ENCODE measurements at regions not wholly inside any gene's neighbourhood (a gene's known extent, or its start where the extent isn't known, plus 50 kb on each side); places are given as distances from the start of the nearest gene placed in this dataset.

DNA sequence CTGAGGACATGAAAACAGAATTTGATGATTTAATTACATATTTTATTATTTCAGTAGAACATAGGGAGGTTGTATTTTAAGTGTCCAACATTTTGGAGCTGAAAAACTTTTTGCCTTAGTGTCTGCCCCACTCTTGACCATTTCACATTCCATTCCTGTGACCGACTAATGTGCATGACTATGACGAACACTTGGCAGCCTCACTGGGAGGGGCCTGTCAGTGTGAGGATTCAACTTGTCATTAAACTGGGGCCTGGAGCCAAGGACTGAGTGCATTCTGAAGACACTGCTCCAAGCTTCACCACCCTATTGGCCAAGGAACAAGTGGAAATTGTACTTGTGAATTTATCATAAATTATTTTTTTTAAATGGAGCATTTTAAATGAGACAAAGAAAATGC, 661.3 kb downstream of the BCKDHB start:
- no peak overlapping the region for H3K4me3 Mint-ChIP-seq
- H3K27me3 Mint-ChIP-seq (ENCODE audit: low read depth) = no peaks in the 10 kb centered on the region
- no peaks in the 10 kb centered on the region for H3K4me1 Mint-ChIP-seq (ENCODE audit: low read depth)
- H3K36me3 Mint-ChIP-seq (ENCODE audit: low read depth) = no peaks in the 10 kb centered on the region
- H3K27ac Mint-ChIP-seq = no peak overlapping the region
- DNase-seq (ENCODE audit: low spot score) = no peak
- peaks cover 4% of the 10 kb centered on the region for H3K9me3 Mint-ChIP-seq

DNA sequence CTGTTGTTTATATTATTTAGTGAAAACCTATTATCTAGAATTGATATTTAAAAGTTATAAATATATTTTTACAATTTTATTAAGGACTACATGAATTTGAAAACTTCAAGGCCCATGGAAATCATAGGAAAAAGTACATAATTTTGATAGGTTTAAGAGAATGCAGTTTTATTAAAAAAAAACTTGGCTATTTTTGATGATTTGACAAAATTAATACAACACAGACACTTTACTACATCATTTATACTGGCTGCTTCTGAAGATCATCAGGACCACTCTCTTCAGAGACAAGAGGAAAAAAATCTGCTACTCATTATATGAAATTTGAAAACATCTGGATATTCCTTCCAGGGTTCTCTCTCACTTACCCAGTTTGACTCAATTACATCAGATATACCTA, 637.7 kb downstream of the BCKDHB start:
- DNase-seq (ENCODE audit: low spot score) = no peak
- no peaks in the 10 kb centered on the region for H3K27me3 Mint-ChIP-seq (ENCODE audit: low read depth)
- no peaks in the 10 kb centered on the region for H3K36me3 Mint-ChIP-seq (ENCODE audit: low read depth)
- no peak overlapping the region for H3K27ac Mint-ChIP-seq
- no peak overlapping the region for H3K4me3 Mint-ChIP-seq
- H3K4me1 Mint-ChIP-seq (ENCODE audit: low read depth) = no peaks in the 10 kb centered on the region
- H3K9me3 Mint-ChIP-seq = peaks cover 11% of the 10 kb centered on the region

DNA sequence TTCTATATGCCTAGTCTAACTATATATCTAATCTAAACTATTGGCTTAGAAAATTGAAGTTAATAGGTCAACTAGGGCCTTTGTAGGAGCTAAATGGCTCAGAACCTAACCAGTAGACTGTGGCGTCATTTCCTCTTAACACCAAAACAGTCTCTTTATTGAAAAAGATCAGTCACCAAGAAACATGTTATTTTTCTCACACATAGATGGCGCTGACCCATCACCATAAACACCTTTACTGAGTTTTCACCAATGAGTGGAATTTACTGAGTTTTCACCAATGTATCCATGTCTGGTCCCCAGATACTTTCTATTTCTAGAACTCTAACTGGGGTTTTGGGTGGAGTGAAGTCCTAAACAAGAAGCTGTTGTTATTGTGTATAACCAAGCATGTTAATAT, 636.0 kb downstream of the BCKDHB start:
- Mint-ChIP-seq H3K9me3 (peaks cover 11% of the 10 kb centered on the region), H3K27me3 (ENCODE audit: low read depth) (no peaks in the 10 kb centered on the region), H3K4me1 (ENCODE audit: low read depth) (no peaks in the 10 kb centered on the region), H3K4me3 (no peak overlapping the region), H3K27ac (no peak overlapping the region), H3K36me3 (ENCODE audit: low read depth) (no peaks in the 10 kb centered on the region)
- DNase-seq (ENCODE audit: low spot score) = no peak

DNA sequence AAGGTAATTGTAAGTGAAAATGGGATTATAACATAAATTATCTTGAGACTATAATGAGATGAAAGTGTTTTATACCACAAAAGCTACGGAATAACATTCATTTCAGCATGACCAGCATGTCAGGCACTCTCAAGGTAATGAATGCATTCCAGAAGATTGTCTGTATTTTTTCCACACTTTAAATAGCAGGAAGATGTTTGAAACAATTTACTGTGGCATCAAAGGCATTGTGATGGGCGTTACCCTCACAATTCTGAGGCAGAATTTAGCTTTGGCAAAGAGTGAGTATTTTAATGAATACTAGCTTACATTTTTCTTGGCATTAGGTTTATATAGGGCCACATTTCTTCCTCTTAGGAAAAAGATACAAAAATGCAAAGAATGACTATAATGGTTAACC, 627.2 kb downstream of the BCKDHB start:
- no peak overlapping the region for H3K27ac Mint-ChIP-seq
- H3K9me3 Mint-ChIP-seq = no peaks in the 10 kb centered on the region
- H3K27me3 Mint-ChIP-seq (ENCODE audit: low read depth) = no peaks in the 10 kb centered on the region
- no peaks in the 10 kb centered on the region for H3K4me1 Mint-ChIP-seq (ENCODE audit: low read depth)
- no peak overlapping the region for H3K4me3 Mint-ChIP-seq
- no peaks in the 10 kb centered on the region for H3K36me3 Mint-ChIP-seq (ENCODE audit: low read depth)
- no peak for DNase-seq (ENCODE audit: low spot score)

GRCh38 chr6:80728830-80729229, 622.4 kb downstream of the BCKDHB start:
- Mint-ChIP-seq H3K4me3 (no peak overlapping the region), H3K36me3 (ENCODE audit: low read depth) (no peaks in the 10 kb centered on the region), H3K9me3 (no peaks in the 10 kb centered on the region), H3K4me1 (ENCODE audit: low read depth) (no peaks in the 10 kb centered on the region), H3K27ac (no peak overlapping the region), H3K27me3 (ENCODE audit: low read depth) (no peaks in the 10 kb centered on the region)
- no peak for DNase-seq (ENCODE audit: low spot score)

- no peaks in the 10 kb centered on the region for H3K9me3 Mint-ChIP-seq
- H3K4me1 Mint-ChIP-seq (ENCODE audit: low read depth) = no peaks in the 10 kb centered on the region
- H3K27me3 Mint-ChIP-seq (ENCODE audit: low read depth) = no peaks in the 10 kb centered on the region
- no peaks in the 10 kb centered on the region for H3K36me3 Mint-ChIP-seq (ENCODE audit: low read depth)
- no peak for DNase-seq (ENCODE audit: low spot score)
- H3K4me3 Mint-ChIP-seq = no peak overlapping the region
- no peak overlapping the region for H3K27ac Mint-ChIP-seq
Observed at GRCh38 chr6:80728101-80728750, 621.8 kb downstream of the BCKDHB start.

- H3K36me3 Mint-ChIP-seq (ENCODE audit: low read depth) = no peaks in the 10 kb centered on the region
- no peaks in the 10 kb centered on the region for H3K9me3 Mint-ChIP-seq
- H3K27me3 Mint-ChIP-seq (ENCODE audit: low read depth) = no peaks in the 10 kb centered on the region
- DNase-seq (ENCODE audit: low spot score) = no peak
- H3K27ac Mint-ChIP-seq = no peak overlapping the region
- no peaks in the 10 kb centered on the region for H3K4me1 Mint-ChIP-seq (ENCODE audit: low read depth)
- no peak overlapping the region for H3K4me3 Mint-ChIP-seq
Observed at GRCh38 chr6:80725156-80725930, 618.9 kb downstream of the BCKDHB start.

GRCh38 chr6:80720824-80721223, 614.4 kb downstream of the BCKDHB start:
- no peak overlapping the region for H3K27ac Mint-ChIP-seq
- H3K36me3 Mint-ChIP-seq (ENCODE audit: low read depth) = no peaks in the 10 kb centered on the region
- no peaks in the 10 kb centered on the region for H3K9me3 Mint-ChIP-seq
- no peak for DNase-seq (ENCODE audit: low spot score)
- no peak overlapping the region for H3K4me3 Mint-ChIP-seq
- no peaks in the 10 kb centered on the region for H3K27me3 Mint-ChIP-seq (ENCODE audit: low read depth)
- H3K4me1 Mint-ChIP-seq (ENCODE audit: low read depth) = no peaks in the 10 kb centered on the region

GRCh38 chr6:80714513-80714912, 608.0 kb downstream of the BCKDHB start:
- Mint-ChIP-seq H3K27ac (no peak overlapping the region), H3K4me3 (no peak overlapping the region), H3K36me3 (ENCODE audit: low read depth) (no peaks in the 10 kb centered on the region), H3K9me3 (no peaks in the 10 kb centered on the region), H3K4me1 (ENCODE audit: low read depth) (no peaks in the 10 kb centered on the region), H3K27me3 (ENCODE audit: low read depth) (no peaks in the 10 kb centered on the region)
- DNase-seq (ENCODE audit: low spot score) = no peak

DNA sequence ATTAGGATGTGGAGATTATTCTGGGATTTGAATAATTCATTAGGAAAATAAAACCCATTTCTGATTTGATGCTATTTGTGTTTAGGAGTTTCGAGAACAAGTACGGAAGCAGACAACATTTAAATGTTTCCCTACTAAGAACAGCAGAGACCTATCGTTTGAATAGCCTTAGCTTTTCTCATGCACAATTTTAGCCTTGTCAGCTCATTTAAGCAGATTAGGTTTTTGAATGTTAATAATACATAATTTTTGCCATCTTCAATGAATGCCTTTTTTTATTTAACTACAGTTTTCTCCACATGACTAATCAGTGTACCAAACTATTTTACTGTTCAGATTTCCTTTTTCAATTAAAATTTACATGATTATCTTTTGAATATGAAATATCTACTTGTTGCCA, 592.0 kb downstream of the BCKDHB start:
- Mint-ChIP-seq H3K27me3 (ENCODE audit: low read depth) (no peaks in the 10 kb centered on the region), H3K4me3 (no peak overlapping the region), H3K9me3 (peaks cover 6% of the 10 kb centered on the region), H3K36me3 (ENCODE audit: low read depth) (no peaks in the 10 kb centered on the region), H3K27ac (no peak overlapping the region), H3K4me1 (ENCODE audit: low read depth) (no peaks in the 10 kb centered on the region)
- DNase-seq (ENCODE audit: low spot score) = no peak

- Mint-ChIP-seq H3K27ac (no peak overlapping the region), H3K27me3 (ENCODE audit: low read depth) (no peaks in the 10 kb centered on the region), H3K4me1 (ENCODE audit: low read depth) (no peaks in the 10 kb centered on the region), H3K4me3 (no peak overlapping the region), H3K9me3 (no peaks in the 10 kb centered on the region), H3K36me3 (ENCODE audit: low read depth) (no peaks in the 10 kb centered on the region)
- DNase-seq (ENCODE audit: low spot score) = no peak
Observed at GRCh38 chr6:80696268-80696667, 589.8 kb downstream of the BCKDHB start.

DNA sequence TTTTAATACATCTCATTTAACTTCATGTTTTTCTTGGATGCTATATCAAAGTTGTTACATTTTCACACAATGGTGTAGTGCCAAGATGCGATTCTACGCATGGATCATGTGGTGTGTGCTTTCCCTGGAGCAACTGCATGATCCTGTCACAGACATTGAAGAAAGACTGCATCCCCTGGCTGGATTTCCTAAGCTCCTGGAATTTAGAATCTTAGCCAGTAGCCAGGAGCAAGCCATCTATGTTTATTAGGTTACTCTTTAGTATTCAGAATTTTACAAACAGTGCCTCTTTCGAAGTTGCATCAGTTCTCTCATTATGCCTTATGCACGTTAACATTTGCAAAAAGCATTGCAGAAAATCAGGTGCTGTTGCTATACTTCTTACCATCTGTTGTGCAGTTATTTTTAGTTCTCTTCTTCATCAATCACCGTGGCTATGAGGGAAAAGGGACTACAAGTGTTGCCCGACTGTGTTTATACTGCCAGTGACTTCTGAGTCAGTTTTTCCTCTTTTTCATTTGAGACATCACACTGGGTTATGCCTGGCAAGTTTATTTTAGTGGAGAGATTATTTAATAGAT, 584.2 kb downstream of the BCKDHB start:
- Mint-ChIP-seq H3K27ac (no peak overlapping the region), H3K9me3 (peaks cover 7% of the 10 kb centered on the region), H3K27me3 (ENCODE audit: low read depth) (no peaks in the 10 kb centered on the region), H3K4me1 (ENCODE audit: low read depth) (no peaks in the 10 kb centered on the region), H3K4me3 (no peak overlapping the region), H3K36me3 (ENCODE audit: low read depth) (no peaks in the 10 kb centered on the region)
- DNase-seq (ENCODE audit: low spot score) = no peak

DNA sequence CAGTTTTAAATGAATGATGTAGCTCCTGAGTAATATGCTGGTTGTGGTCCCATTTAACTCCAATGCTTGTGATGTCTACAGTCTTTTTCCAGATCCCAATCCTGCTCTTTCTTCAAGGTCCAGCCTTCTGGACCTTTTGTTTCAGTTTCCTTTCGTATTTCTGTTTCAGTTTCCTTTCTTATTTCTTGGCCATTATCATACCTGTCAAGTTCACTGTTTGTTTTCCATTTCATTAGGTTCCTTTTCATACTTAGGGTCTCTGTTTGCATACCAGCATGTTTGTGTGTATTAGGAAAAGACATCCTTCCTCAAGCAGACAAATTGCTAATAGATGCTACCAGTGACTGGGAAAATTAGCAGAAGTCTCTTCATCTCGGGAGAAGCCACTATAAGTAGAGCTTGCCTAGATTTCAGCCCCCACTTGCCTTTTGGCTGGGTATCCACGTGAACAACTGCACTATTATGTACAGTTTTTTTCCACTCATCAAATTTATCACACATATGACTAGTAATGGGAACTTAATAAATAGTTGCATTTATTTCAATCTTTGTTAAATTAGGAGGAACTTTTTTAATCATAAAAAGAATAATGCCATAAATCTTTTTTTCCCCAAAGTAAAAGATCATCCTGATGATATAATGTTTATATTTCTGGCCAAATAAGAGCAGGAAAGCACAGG, 583.4 kb downstream of the BCKDHB start:
- DNase-seq (ENCODE audit: low spot score) = no peak
- Mint-ChIP-seq H3K27ac (no peak overlapping the region), H3K36me3 (ENCODE audit: low read depth) (no peaks in the 10 kb centered on the region), H3K27me3 (ENCODE audit: low read depth) (no peaks in the 10 kb centered on the region), H3K9me3 (peaks cover 7% of the 10 kb centered on the region), H3K4me1 (ENCODE audit: low read depth) (no peaks in the 10 kb centered on the region), H3K4me3 (no peak overlapping the region)

DNA sequence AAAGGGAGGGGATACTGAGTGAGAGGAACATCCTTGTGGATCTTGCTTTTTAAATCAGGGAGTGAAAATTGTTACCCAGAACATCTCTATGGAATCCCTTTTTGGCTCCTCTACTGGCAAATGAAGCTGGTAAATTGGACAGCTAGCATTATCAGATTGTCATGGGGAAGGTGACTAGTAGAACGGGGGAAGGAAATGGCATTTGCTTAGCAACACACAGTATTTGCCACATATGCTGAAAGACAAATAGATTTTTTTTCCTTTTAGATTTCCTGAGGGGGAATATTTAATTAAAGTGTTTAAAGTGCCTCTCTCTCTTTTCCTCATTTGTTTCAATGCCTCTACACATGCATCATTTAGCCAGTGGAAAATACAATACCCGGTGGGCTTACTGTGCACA, 573.5 kb downstream of the BCKDHB start:
- DNase-seq (ENCODE audit: low spot score) = no peak
- no peaks in the 10 kb centered on the region for H3K4me1 Mint-ChIP-seq (ENCODE audit: low read depth)
- H3K4me3 Mint-ChIP-seq = no peak overlapping the region
- no peaks in the 10 kb centered on the region for H3K36me3 Mint-ChIP-seq (ENCODE audit: low read depth)
- no peak overlapping the region for H3K27ac Mint-ChIP-seq
- H3K27me3 Mint-ChIP-seq (ENCODE audit: low read depth) = no peaks in the 10 kb centered on the region
- H3K9me3 Mint-ChIP-seq = peaks cover 5% of the 10 kb centered on the region
